Liver (tissue), 3 donors: ENCODE measurements at regions not wholly inside any gene's neighbourhood (a gene's known extent, or its start where the extent isn't known, plus 50 kb on each side); places are given as distances from the start of the nearest gene placed in this dataset.

ENCODE experiments used
- GABPA ChIP-seq, 2 donors: IDR thresholded peaks in 1 of 2; conservative IDR thresholded peaks in 1 of 2; 2 replicates each; pipeline ENCODE4 v1.6.1; 2016; ENCODE audit warnings: antibody characterized with exemption in 2 of 2, mild to moderate bottlenecking in 1 of 2, moderate library complexity in 1 of 2
- RAD21 ChIP-seq, 2 donors: IDR thresholded peaks; 2 replicates each; pipeline ENCODE4 v1.6.1; 2016; ENCODE audit warnings: antibody characterized with exemption in 2 of 2, mild to moderate bottlenecking in 2 of 2
- SP1 ChIP-seq: IDR thresholded peaks from 2 replicates; pipeline ENCODE4 v1.6.1; 2018; ENCODE audit warnings: antibody characterized with exemption, mild to moderate bottlenecking
- TAF1 ChIP-seq: conservative IDR thresholded peaks from 2 replicates; pipeline ENCODE4 v1.6.1; 2016; ENCODE audit warnings: antibody characterized with exemption, mild to moderate bottlenecking
- YY1 ChIP-seq: IDR thresholded peaks from 2 replicates; pipeline ENCODE4 v1.6.1; 2016; ENCODE audit warnings: antibody characterized with exemption, mild to moderate bottlenecking
- TF ChIP-seq, protein P1 (sequence below): fragments of 150-350 bp; IDR thresholded peaks from 2 replicates; pipeline ENCODE4 v1.5.1; 2017; ENCODE audit warnings: improper control_type of control experiment, low read depth, low read length; ENCODE audit not compliant: missing input control
- TF ChIP-seq, protein P2 (sequence below): IDR thresholded peaks from 2 replicates; pipeline ENCODE4 v1.6.1; 2016; ENCODE audit warnings: antibody characterized with exemption
- TF ChIP-seq, protein P3 (sequence below): IDR thresholded peaks from 2 replicates; pipeline ENCODE4 v1.6.1; 2016; ENCODE audit warnings: antibody characterized with exemption
- TF ChIP-seq, protein P4 (sequence below): IDR thresholded peaks from 2 replicates; pipeline ENCODE4 v1.6.1; 2016; ENCODE audit warnings: antibody characterized with exemption
- TF ChIP-seq, protein P5 (sequence below): IDR thresholded peaks from 2 replicates; pipeline ENCODE4 v1.6.1; 2016; ENCODE audit warnings: antibody characterized with exemption, mild to moderate bottlenecking
- donor health status: healthy.
- donor health status: healthy.

DNA sequence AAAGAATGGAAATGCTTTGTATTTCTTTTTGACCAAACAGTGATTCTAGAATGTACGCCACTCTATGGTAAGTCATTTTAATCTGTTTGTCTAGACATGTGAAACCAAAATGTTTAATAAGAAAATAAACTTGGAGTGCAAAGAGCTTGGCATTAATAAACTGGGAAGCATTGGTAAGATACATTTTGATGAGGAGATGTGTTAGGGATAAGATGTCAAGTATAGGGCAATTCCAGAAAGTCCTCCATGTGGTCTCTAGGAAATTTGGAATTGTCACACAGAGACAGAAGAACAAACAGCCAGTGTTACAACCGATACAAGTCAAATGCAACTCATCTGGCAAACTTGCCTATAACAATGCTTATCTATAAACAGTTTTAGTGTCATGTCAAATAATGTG is 410.7 kb upstream of the SEMA3A start:
- TF ChIP-seq SP1 (no peak), RAD21 (IDR thresholded peaks at IDR 0.05) (no peak), TAF1 (no peak), GABPA (IDR thresholded peaks at IDR 0.05 in 1 of 2, conservative IDR thresholded peaks at IDR 0.05 in 1 of 2) (no peak), YY1 (no peak)
- TF ChIP-seq, protein P1, sequence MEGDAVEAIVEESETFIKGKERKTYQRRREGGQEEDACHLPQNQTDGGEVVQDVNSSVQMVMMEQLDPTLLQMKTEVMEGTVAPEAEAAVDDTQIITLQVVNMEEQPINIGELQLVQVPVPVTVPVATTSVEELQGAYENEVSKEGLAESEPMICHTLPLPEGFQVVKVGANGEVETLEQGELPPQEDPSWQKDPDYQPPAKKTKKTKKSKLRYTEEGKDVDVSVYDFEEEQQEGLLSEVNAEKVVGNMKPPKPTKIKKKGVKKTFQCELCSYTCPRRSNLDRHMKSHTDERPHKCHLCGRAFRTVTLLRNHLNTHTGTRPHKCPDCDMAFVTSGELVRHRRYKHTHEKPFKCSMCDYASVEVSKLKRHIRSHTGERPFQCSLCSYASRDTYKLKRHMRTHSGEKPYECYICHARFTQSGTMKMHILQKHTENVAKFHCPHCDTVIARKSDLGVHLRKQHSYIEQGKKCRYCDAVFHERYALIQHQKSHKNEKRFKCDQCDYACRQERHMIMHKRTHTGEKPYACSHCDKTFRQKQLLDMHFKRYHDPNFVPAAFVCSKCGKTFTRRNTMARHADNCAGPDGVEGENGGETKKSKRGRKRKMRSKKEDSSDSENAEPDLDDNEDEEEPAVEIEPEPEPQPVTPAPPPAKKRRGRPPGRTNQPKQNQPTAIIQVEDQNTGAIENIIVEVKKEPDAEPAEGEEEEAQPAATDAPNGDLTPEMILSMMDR = no peak
- TF ChIP-seq, protein P2, sequence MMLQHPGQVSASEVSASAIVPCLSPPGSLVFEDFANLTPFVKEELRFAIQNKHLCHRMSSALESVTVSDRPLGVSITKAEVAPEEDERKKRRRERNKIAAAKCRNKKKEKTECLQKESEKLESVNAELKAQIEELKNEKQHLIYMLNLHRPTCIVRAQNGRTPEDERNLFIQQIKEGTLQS = no peak
- TF ChIP-seq, protein P3, sequence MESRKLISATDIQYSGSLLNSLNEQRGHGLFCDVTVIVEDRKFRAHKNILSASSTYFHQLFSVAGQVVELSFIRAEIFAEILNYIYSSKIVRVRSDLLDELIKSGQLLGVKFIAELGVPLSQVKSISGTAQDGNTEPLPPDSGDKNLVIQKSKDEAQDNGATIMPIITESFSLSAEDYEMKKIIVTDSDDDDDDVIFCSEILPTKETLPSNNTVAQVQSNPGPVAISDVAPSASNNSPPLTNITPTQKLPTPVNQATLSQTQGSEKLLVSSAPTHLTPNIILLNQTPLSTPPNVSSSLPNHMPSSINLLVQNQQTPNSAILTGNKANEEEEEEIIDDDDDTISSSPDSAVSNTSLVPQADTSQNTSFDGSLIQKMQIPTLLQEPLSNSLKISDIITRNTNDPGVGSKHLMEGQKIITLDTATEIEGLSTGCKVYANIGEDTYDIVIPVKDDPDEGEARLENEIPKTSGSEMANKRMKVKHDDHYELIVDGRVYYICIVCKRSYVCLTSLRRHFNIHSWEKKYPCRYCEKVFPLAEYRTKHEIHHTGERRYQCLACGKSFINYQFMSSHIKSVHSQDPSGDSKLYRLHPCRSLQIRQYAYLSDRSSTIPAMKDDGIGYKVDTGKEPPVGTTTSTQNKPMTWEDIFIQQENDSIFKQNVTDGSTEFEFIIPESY = no peak
- TF ChIP-seq, protein P4, sequence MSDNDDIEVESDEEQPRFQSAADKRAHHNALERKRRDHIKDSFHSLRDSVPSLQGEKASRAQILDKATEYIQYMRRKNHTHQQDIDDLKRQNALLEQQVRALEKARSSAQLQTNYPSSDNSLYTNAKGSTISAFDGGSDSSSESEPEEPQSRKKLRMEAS = no peak
- TF ChIP-seq, protein P5, sequence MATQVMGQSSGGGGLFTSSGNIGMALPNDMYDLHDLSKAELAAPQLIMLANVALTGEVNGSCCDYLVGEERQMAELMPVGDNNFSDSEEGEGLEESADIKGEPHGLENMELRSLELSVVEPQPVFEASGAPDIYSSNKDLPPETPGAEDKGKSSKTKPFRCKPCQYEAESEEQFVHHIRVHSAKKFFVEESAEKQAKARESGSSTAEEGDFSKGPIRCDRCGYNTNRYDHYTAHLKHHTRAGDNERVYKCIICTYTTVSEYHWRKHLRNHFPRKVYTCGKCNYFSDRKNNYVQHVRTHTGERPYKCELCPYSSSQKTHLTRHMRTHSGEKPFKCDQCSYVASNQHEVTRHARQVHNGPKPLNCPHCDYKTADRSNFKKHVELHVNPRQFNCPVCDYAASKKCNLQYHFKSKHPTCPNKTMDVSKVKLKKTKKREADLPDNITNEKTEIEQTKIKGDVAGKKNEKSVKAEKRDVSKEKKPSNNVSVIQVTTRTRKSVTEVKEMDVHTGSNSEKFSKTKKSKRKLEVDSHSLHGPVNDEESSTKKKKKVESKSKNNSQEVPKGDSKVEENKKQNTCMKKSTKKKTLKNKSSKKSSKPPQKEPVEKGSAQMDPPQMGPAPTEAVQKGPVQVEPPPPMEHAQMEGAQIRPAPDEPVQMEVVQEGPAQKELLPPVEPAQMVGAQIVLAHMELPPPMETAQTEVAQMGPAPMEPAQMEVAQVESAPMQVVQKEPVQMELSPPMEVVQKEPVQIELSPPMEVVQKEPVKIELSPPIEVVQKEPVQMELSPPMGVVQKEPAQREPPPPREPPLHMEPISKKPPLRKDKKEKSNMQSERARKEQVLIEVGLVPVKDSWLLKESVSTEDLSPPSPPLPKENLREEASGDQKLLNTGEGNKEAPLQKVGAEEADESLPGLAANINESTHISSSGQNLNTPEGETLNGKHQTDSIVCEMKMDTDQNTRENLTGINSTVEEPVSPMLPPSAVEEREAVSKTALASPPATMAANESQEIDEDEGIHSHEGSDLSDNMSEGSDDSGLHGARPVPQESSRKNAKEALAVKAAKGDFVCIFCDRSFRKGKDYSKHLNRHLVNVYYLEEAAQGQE = no peak
